Mononuclear cell (primary cell): ENCODE measurements at regions not wholly inside any gene's neighbourhood (a gene's known extent, or its start where the extent isn't known, plus 50 kb on each side); places are given as distances from the start of the nearest gene placed in this dataset.
"Not testable (repeated sequence)": the region's sequence is repeated elsewhere in the genome, so short reads cannot be mapped to it uniquely, and the experiment has no call there.

Source experiments
- H3K27me3 ChIP-seq: 2 replicates; pipeline ENCODE4 v1.6.0; 2011; ENCODE audit warnings: low read length, control low read depth; ENCODE audit not compliant: insufficient read depth
- H3K4me1 ChIP-seq: 2 replicates; pipeline ENCODE4 v1.5.1; 2011; ENCODE audit warnings: mild to moderate bottlenecking, low read length, control low read depth; ENCODE audit not compliant: insufficient read depth
- H3K4me3 ChIP-seq: 2 replicates; pipeline ENCODE4 v1.5.1; 2011; ENCODE audit warnings: mild to moderate bottlenecking, low read length, moderate library complexity
- H3K9me3 ChIP-seq: 2 replicates; pipeline ENCODE4 v1.5.1; 2011; ENCODE audit warnings: low read depth, mild to moderate bottlenecking, control low read depth, low read length

GRCh38 chr6:144613859-144614258, 328.7 kb downstream of the UTRN start:
- no peak overlapping the region for H3K4me3 ChIP-seq
- no peaks in the 10 kb centered on the region for H3K4me1 ChIP-seq
- no peaks in the 10 kb centered on the region for H3K9me3 ChIP-seq
- H3K27me3 ChIP-seq, result no peaks in the 10 kb centered on the region

DNA sequence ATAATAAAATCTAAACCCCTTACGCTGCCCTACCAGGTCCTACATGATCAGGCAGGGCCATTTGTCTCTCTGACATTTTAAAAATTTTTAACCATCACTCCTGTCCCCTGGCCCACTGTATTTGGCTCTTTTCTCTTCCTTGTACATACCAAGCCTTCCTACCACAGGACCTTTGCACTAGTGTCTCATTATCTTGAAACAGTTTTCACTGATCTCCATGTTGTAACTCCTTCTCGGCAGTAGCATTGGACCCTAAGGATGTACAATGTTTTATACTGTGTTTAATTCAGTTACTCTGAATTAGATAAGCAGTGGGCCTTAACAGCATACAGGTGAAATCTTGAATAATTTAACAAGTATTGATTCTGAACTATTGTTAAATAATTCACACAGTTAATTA, 330.7 kb downstream of the UTRN start:
- Histone ChIP-seq H3K4me3 (no peak overlapping the region), H3K4me1 (no peaks in the 10 kb centered on the region), H3K9me3 (no peaks in the 10 kb centered on the region), H3K27me3 (no peaks in the 10 kb centered on the region)

DNA sequence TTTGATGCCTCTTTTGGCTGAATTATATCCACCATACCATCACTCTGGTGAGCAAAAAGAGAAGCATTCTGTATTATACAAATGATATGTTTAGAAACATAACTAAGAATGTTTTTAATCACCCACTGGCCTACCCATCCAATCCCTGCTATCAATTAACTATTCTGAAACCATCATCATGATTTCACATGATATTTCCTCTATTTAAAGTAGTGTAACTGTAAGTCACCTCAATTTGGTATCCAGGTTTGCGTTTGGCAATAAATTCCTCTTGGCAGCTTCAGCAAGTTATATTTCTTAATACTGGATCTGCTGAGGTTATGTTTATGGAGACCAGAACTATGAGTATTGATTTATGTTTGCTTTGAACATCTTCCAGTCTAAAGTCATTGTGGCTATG, 332.1 kb downstream of the UTRN start:
- no peaks in the 10 kb centered on the region for H3K9me3 ChIP-seq
- H3K27me3 ChIP-seq, result no peaks in the 10 kb centered on the region
- H3K4me3 ChIP-seq, result no peak overlapping the region
- H3K4me1 ChIP-seq, result no peaks in the 10 kb centered on the region

DNA sequence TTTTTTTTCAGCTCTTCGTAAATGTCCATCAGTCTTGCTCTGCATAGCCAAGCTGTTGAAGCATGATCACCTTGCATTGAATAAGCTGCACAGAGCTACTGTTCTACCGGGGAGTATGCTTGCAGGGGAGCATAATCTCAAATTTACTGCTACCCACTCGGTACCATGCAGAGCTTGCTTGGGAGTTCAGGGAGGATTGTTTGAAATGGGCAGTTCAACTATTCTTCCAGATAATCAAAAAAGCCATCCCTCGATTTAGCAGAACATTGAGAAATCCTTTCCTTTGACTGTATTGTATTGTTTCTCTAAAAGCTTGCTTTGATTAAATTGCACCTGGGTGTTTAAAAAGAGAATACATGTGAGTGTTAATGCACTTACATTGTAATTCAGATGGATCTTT, 332.6 kb downstream of the UTRN start:
- Histone ChIP-seq H3K27me3 (no peaks in the 10 kb centered on the region), H3K9me3 (no peaks in the 10 kb centered on the region), H3K4me3 (no peak overlapping the region)

GRCh38 chr6:144619966-144620365, 334.8 kb downstream of the UTRN start:
- no peak overlapping the region for H3K4me3 ChIP-seq
- H3K27me3 ChIP-seq, result no peaks in the 10 kb centered on the region
- H3K9me3 ChIP-seq, result no peaks in the 10 kb centered on the region
- H3K4me1 ChIP-seq, result no peaks in the 10 kb centered on the region

More for the DNA sequence above, 332.6 kb downstream of the UTRN start:
- no peaks in the 10 kb centered on the region for H3K4me1 ChIP-seq

- H3K4me1 ChIP-seq, result no peaks in the 10 kb centered on the region
- H3K9me3 ChIP-seq, result no peaks in the 10 kb centered on the region
- no peaks in the 10 kb centered on the region for H3K27me3 ChIP-seq
- H3K4me3 ChIP-seq, result no peak overlapping the region
Observed at GRCh38 chr6:144621332-144621731, 336.2 kb downstream of the UTRN start.

- H3K4me3 ChIP-seq, result no peak overlapping the region
- H3K27me3 ChIP-seq, result no peaks in the 10 kb centered on the region
- H3K9me3 ChIP-seq, result no peaks in the 10 kb centered on the region
- H3K4me1 ChIP-seq, result no peaks in the 10 kb centered on the region
Observed at GRCh38 chr6:144624246-144624645, 339.1 kb downstream of the UTRN start.

DNA sequence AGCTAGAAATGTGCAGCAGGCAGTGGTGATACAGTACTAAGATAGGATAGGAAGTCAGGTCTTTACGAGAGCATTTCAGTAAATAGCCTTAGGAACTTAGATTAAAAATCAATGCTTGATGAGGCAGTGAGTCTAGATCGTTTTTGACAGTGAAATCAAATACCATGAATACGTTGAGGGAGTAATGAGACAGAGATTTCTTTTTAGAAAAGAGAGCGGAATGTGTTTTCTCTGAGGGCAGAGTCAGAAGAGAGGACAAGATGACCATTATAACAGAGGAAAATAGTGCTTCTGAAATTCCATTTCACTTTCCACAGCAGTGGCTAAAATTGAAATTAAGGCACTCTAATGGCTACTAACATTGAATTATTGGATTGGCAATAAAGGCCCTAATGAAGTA, 339.6 kb downstream of the UTRN start:
- H3K4me1 ChIP-seq, result no peaks in the 10 kb centered on the region
- H3K9me3 ChIP-seq, result no peaks in the 10 kb centered on the region
- no peaks in the 10 kb centered on the region for H3K27me3 ChIP-seq
- H3K4me3 ChIP-seq, result no peak overlapping the region

DNA sequence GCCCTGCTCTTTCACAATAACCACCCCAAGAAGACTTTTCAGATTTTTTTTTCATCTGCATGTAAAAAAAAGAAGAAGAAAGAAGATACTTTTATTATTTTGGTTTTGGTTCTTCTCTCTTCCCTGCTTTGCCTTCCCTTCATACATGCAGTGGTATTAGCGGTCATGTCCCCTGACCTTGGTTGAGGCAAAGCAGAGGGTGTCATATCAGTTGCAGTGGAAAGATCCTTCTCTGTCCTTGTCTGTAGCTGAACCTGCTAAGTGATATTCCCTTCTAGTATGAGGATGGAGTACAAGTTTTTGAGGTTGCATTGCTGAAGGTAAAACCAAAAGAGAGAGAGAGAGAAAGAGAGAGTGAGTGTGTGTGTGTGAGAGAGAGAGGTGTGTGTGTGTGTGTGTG, 345.7 kb downstream of the UTRN start:
- H3K4me3 ChIP-seq, result no peak overlapping the region
- no peaks in the 10 kb centered on the region for H3K9me3 ChIP-seq
- peaks cover 25% of the 10 kb centered on the region for H3K4me1 ChIP-seq

GRCh38 chr6:144632266-144632665, 347.1 kb downstream of the UTRN start:
- Histone ChIP-seq H3K27me3 (no peaks in the 10 kb centered on the region), H3K4me1 (peaks cover 32% of the 10 kb centered on the region), H3K4me3 (no peak overlapping the region), H3K9me3 (no peaks in the 10 kb centered on the region)

More for the DNA sequence above, 345.7 kb downstream of the UTRN start:
- H3K27me3 ChIP-seq, result no peaks in the 10 kb centered on the region

DNA sequence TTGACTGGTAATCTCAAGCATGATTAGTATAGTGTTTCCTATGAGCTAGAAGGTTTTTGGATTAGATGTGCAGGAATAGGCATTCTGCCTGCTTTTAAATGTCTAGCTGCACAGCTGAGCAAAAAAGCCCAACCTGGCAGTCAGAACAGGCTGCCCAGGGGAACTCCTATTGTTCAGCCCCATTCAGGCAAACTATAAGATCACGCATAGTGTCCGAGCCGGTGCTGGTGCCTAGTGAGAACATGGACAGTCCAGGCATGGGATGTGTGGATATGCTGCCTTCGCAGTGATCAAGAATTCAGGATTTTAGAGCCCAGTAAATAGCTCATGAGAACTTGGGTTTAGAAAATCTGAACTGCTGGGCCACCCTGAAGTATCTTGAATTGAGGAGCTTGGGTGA, 348.8 kb downstream of the UTRN start:
- Histone ChIP-seq H3K4me1 (peaks cover 34% of the 10 kb centered on the region), H3K27me3 (no peaks in the 10 kb centered on the region), H3K4me3 (no peak overlapping the region)

GRCh38 chr6:144634371-144634770, 349.2 kb downstream of the UTRN start:
- Histone ChIP-seq H3K4me3 (no peak overlapping the region), H3K4me1 (peaks cover 34% of the 10 kb centered on the region), H3K9me3 (no peaks in the 10 kb centered on the region), H3K27me3 (no peaks in the 10 kb centered on the region)

More for the DNA sequence above, 348.8 kb downstream of the UTRN start:
- no peaks in the 10 kb centered on the region for H3K9me3 ChIP-seq

GRCh38 chr6:144635051-144635450, 349.9 kb downstream of the UTRN start:
- no peaks in the 10 kb centered on the region for H3K27me3 ChIP-seq
- peaks cover 34% of the 10 kb centered on the region for H3K4me1 ChIP-seq
- H3K4me3 ChIP-seq, result no peak overlapping the region
- no peaks in the 10 kb centered on the region for H3K9me3 ChIP-seq

GRCh38 chr6:144636025-144636424, 350.9 kb downstream of the UTRN start:
- H3K4me3 ChIP-seq, H3K9me3 ChIP-seq, H3K27me3 ChIP-seq: not testable (repeated sequence)
- peaks cover 25% of the 10 kb centered on the region for H3K4me1 ChIP-seq

GRCh38 chr6:144637541-144637940, 352.4 kb downstream of the UTRN start:
- H3K4me3 ChIP-seq, result no peak overlapping the region
- peaks cover 15% of the 10 kb centered on the region for H3K4me1 ChIP-seq
- H3K27me3 ChIP-seq, result no peaks in the 10 kb centered on the region
- no peaks in the 10 kb centered on the region for H3K9me3 ChIP-seq

- Histone ChIP-seq H3K9me3 (no peaks in the 10 kb centered on the region), H3K27me3 (no peaks in the 10 kb centered on the region), H3K4me3 (no peak overlapping the region), H3K4me1 (peaks cover 9% of the 10 kb centered on the region)
Observed at GRCh38 chr6:144639654-144640053, 354.5 kb downstream of the UTRN start.

DNA sequence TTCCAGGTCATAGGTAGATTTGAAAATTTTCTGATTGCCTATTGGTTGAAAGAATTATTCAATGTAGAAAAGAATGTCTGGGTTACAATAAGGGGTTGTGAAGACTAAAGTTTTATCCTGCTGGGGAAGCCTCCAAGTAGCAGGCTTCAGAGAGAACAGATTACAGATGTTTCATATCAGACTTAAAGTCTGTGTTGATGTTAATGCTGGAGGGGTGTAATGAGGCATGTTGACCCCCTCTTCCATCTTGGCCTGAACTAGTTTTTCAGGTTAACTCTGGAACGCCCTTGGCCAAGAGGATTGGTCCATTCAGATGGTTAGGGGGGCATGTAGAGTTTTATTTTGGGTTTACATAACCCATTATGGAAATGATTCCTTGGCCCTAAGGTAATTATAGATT, 356.2 kb downstream of the UTRN start:
- H3K9me3 ChIP-seq, result no peaks in the 10 kb centered on the region
- H3K4me3 ChIP-seq, result no peak overlapping the region
- no peaks in the 10 kb centered on the region for H3K27me3 ChIP-seq
- peaks cover 9% of the 10 kb centered on the region for H3K4me1 ChIP-seq
